ENCODE measurements at regions not wholly inside any gene's neighbourhood (a gene's known extent, or its start where the extent isn't known, plus 50 kb on each side); places are given as distances from the start of the nearest gene placed in this dataset.

GRCh38 chr6:14243597-14243996 lies 126.0 kb downstream of the CD83 start:
- DNase-seq (ENCODE audit: low read depth), result no peak
- TF ChIP-seq CTCF (IDR thresholded peaks at IDR 0.05; ENCODE audit: control insufficient read depth, insufficient read depth, low read depth, low read length, missing control alignments), result no peak
- no peak overlapping the region for H3K4me3 ChIP-seq (ENCODE audit: control insufficient read depth, low read depth, low read length)

- no peak for TF ChIP-seq CTCF (IDR thresholded peaks at IDR 0.05; ENCODE audit: control insufficient read depth, insufficient read depth, low read depth, low read length, missing control alignments)
- DNase-seq (ENCODE audit: low read depth), result no peak
- no peak overlapping the region for H3K4me3 ChIP-seq (ENCODE audit: control insufficient read depth, low read depth, low read length)
Observed at GRCh38 chr6:14246876-14247275, 129.3 kb downstream of the CD83 start.

- H3K4me3 ChIP-seq (ENCODE audit: control insufficient read depth, low read depth, low read length), result no peak overlapping the region
- no peak for DNase-seq (ENCODE audit: low read depth)
- no peak for TF ChIP-seq CTCF (IDR thresholded peaks at IDR 0.05; ENCODE audit: control insufficient read depth, insufficient read depth, low read depth, low read length, missing control alignments)
Observed at GRCh38 chr6:14250573-14250972, 133.0 kb downstream of the CD83 start.

GRCh38 chr6:14252271-14252850 lies 134.8 kb downstream of the CD83 start:
- TF ChIP-seq CTCF (IDR thresholded peaks at IDR 0.05; ENCODE audit: control insufficient read depth, insufficient read depth, low read depth, low read length, missing control alignments), result no peak
- DNase-seq (ENCODE audit: low read depth), result no peak
- no peak overlapping the region for H3K4me3 ChIP-seq (ENCODE audit: control insufficient read depth, low read depth, low read length)

GRCh38 chr6:14254505-14254904 lies 136.9 kb downstream of the CD83 start:
- H3K4me3 ChIP-seq (ENCODE audit: control insufficient read depth, low read depth, low read length), result no peak overlapping the region
- DNase-seq (ENCODE audit: low read depth), result no peak
- no peak for TF ChIP-seq CTCF (IDR thresholded peaks at IDR 0.05; ENCODE audit: control insufficient read depth, insufficient read depth, low read depth, low read length, missing control alignments)

- no peak for DNase-seq (ENCODE audit: low read depth)
- TF ChIP-seq CTCF (IDR thresholded peaks at IDR 0.05; ENCODE audit: control insufficient read depth, insufficient read depth, low read depth, low read length, missing control alignments), result no peak
- no peak overlapping the region for H3K4me3 ChIP-seq (ENCODE audit: control insufficient read depth, low read depth, low read length)
Observed at GRCh38 chr6:14255916-14256315, 138.3 kb downstream of the CD83 start.

GRCh38 chr6:14258117-14258516 lies 140.5 kb downstream of the CD83 start:
- DNase-seq (ENCODE audit: low read depth), result no peak
- no peak for TF ChIP-seq CTCF (IDR thresholded peaks at IDR 0.05; ENCODE audit: control insufficient read depth, insufficient read depth, low read depth, low read length, missing control alignments)
- no peak overlapping the region for H3K4me3 ChIP-seq (ENCODE audit: control insufficient read depth, low read depth, low read length)
